ENCODE measurements at regions not wholly inside any gene's neighbourhood (a gene's known extent, or its start where the extent isn't known, plus 50 kb on each side); places are given as distances from the start of the nearest gene placed in this dataset.

GRCh38 chr2:107349329-107349728 is 463.4 kb upstream of the ST6GAL2 start:
- no peaks in the 10 kb centered on the region for H4K20me1 ChIP-seq (ENCODE audit: insufficient read depth, low read length)
- intact Hi-C loops (cut with micrococcal nuclease; ENCODE audit: unreplicated experiment) = no loop called here
- H3K4me2 ChIP-seq (ENCODE audit: low read length) = no peak overlapping the region
- H3K27ac ChIP-seq (ENCODE audit: low read depth, low read length, poor library complexity, severe bottlenecking) = no peak overlapping the region
- 0 out of 2 replicates have a peak, but pooled peaks cover 5% of the 10 kb centered on the region for H3K9me2 ChIP-seq (ENCODE audit: insufficient read depth, low read length)
- no peaks in the 10 kb centered on the region for H3K9me3 ChIP-seq (ENCODE audit: low read length)
- POLR2A ChIA-PET = no interaction called here
- H3K4me3 ChIP-seq (ENCODE audit: low read depth, low read length, poor library complexity, severe bottlenecking) = no peak overlapping the region
- CTCF ChIA-PET (ENCODE audit: unreplicated experiment) = no interaction called here
- H3K36me3 ChIP-seq (ENCODE audit: insufficient read depth, low read length) = no peaks in the 10 kb centered on the region
- TF ChIP-seq EZH2phosphoT487 (IDR thresholded peaks at IDR 0.05; ENCODE audit: borderline replicate concordance, low read depth, low read length) (no peak), CTCF (conservative IDR thresholded peaks at IDR 0.05; ENCODE audit: low read length) (no peak)
- H3K79me2 ChIP-seq (ENCODE audit: insufficient read depth, low read depth, low read length) = no peaks in the 10 kb centered on the region
- DNase-seq (ENCODE audit: low spot score) = no peak
- H2AFZ ChIP-seq (ENCODE audit: low read length) = no peak overlapping the region
- no TSS peak for BruUV-seq (replicated peaks)
- H3K4me1 ChIP-seq (ENCODE audit: insufficient read depth, low read length, poor library complexity, severe bottlenecking) = no peaks in the 10 kb centered on the region

GRCh38 chr2:107354175-107354574 is 468.2 kb upstream of the ST6GAL2 start:
- no peak overlapping the region for H3K27ac ChIP-seq (ENCODE audit: low read depth, low read length, poor library complexity, severe bottlenecking)
- no peak for TF ChIP-seq EZH2phosphoT487 (IDR thresholded peaks at IDR 0.05; ENCODE audit: borderline replicate concordance, low read depth, low read length)
- TF ChIP-seq CTCF (conservative IDR thresholded peaks at IDR 0.05; ENCODE audit: low read length) = no peak
- POLR2A ChIA-PET = no interaction called here
- CTCF ChIA-PET (ENCODE audit: unreplicated experiment) = no interaction called here
- H3K9me3 ChIP-seq (ENCODE audit: low read length) = no peaks in the 10 kb centered on the region
- no peaks in the 10 kb centered on the region for H3K79me2 ChIP-seq (ENCODE audit: insufficient read depth, low read depth, low read length)
- intact Hi-C loops (cut with micrococcal nuclease; ENCODE audit: unreplicated experiment) = no loop called here
- no peak overlapping the region for H3K4me3 ChIP-seq (ENCODE audit: low read depth, low read length, poor library complexity, severe bottlenecking)
- no TSS peak for BruUV-seq (replicated peaks)
- no peaks in the 10 kb centered on the region for H3K36me3 ChIP-seq (ENCODE audit: insufficient read depth, low read length)
- H3K4me1 ChIP-seq (ENCODE audit: insufficient read depth, low read length, poor library complexity, severe bottlenecking) = no peaks in the 10 kb centered on the region
- no peak for DNase-seq (ENCODE audit: low spot score)
- no peak overlapping the region for H2AFZ ChIP-seq (ENCODE audit: low read length)
- H4K20me1 ChIP-seq (ENCODE audit: insufficient read depth, low read length) = no peaks in the 10 kb centered on the region
- no peak overlapping the region for H3K4me2 ChIP-seq (ENCODE audit: low read length)
- H3K9me2 ChIP-seq (ENCODE audit: insufficient read depth, low read length) = 0 out of 2 replicates have a peak, but pooled peaks cover 5% of the 10 kb centered on the region

- H3K27ac ChIP-seq (ENCODE audit: low read depth, low read length, poor library complexity, severe bottlenecking) = no peak overlapping the region
- no peaks in the 10 kb centered on the region for H3K79me2 ChIP-seq (ENCODE audit: insufficient read depth, low read depth, low read length)
- CTCF ChIA-PET (ENCODE audit: unreplicated experiment) = no interaction called here
- H4K20me1 ChIP-seq (ENCODE audit: insufficient read depth, low read length) = no peaks in the 10 kb centered on the region
- no peak overlapping the region for H3K4me2 ChIP-seq (ENCODE audit: low read length)
- H2AFZ ChIP-seq (ENCODE audit: low read length) = no peak overlapping the region
- no TSS peak for BruUV-seq (replicated peaks)
- no peaks in the 10 kb centered on the region for H3K36me3 ChIP-seq (ENCODE audit: insufficient read depth, low read length)
- DNase-seq (ENCODE audit: low spot score) = no peak
- H3K9me3 ChIP-seq (ENCODE audit: low read length) = no peaks in the 10 kb centered on the region
- H3K4me1 ChIP-seq (ENCODE audit: insufficient read depth, low read length, poor library complexity, severe bottlenecking) = no peaks in the 10 kb centered on the region
- no peaks in the 10 kb centered on the region for H3K9me2 ChIP-seq (ENCODE audit: insufficient read depth, low read length)
- intact Hi-C loops (cut with micrococcal nuclease; ENCODE audit: unreplicated experiment) = no loop called here
- POLR2A ChIA-PET = no interaction called here
- no peak overlapping the region for H3K4me3 ChIP-seq (ENCODE audit: low read depth, low read length, poor library complexity, severe bottlenecking)
- TF ChIP-seq EZH2phosphoT487 (IDR thresholded peaks at IDR 0.05; ENCODE audit: borderline replicate concordance, low read depth, low read length) (no peak), CTCF (conservative IDR thresholded peaks at IDR 0.05; ENCODE audit: low read length) (no peak)
Observed at GRCh38 chr2:107358362-107358761, 468.3 kb upstream of the RGPD4 start.
